Urothelium cell line (cell line): ENCODE measurements at regions not wholly inside any gene's neighbourhood (a gene's known extent, or its start where the extent isn't known, plus 50 kb on each side); places are given as distances from the start of the nearest gene placed in this dataset.
"Not testable (repeated sequence)": the region's sequence is repeated elsewhere in the genome, so short reads cannot be mapped to it uniquely, and the experiment has no call there.

Experiments used
- DNase-seq: peaks from one replicate; pipeline ENCODE4 v3.0.0; 2011; ENCODE audit warnings: low spot score, mixed read lengths
- FAIRE-seq: peaks from 2 replicates; lab custom pipeline; 2011; peaks lifted over from hg19 to GRCh38; lab: Jason Lieb, UNC

GRCh38 chr1:5768014-5768413 is 224.2 kb downstream of the NPHP4 start:
- DNase-seq, result no peak
- FAIRE-seq, result no peak

GRCh38 chr1:5766996-5767395 is 225.2 kb downstream of the NPHP4 start:
- DNase-seq, FAIRE-seq: not testable (repeated sequence)

- no peak for FAIRE-seq
- DNase-seq, result no peak
These were observed 226.0 kb downstream of the NPHP4 start for GRCh38 chr1:5765997-5766913.

- no peak for FAIRE-seq
- no peak for DNase-seq
These were observed 226.7 kb downstream of the NPHP4 start for GRCh38 chr1:5765483-5765882.

GRCh38 chr1:5764959-5765358 is 227.3 kb downstream of the NPHP4 start:
- FAIRE-seq (no peak), DNase-seq (no peak)

GRCh38 chr1:5764464-5764863 is 227.8 kb downstream of the NPHP4 start:
- FAIRE-seq, result no peak
- DNase-seq, result no peak

GRCh38 chr1:5763696-5764370 is 228.4 kb downstream of the NPHP4 start:
- no peak for DNase-seq
- FAIRE-seq, result no peak

GRCh38 chr1:5758859-5759578 is 233.2 kb downstream of the NPHP4 start:
- FAIRE-seq, result no peak
- DNase-seq, result no peak

GRCh38 chr1:5758000-5758858 is 234.0 kb downstream of the NPHP4 start:
- FAIRE-seq (no peak), DNase-seq (no peak)

- FAIRE-seq (no peak), DNase-seq (no peak)
These were observed 234.9 kb downstream of the NPHP4 start for GRCh38 chr1:5757187-5757805.

- FAIRE-seq (no peak), DNase-seq (no peak)
These were observed 235.6 kb downstream of the NPHP4 start for GRCh38 chr1:5756434-5757186.

GRCh38 chr1:5755552-5756125 is 236.6 kb downstream of the NPHP4 start:
- no peak for DNase-seq
- FAIRE-seq, result no peak

- DNase-seq (no peak), FAIRE-seq (no peak)
These were observed 237.2 kb downstream of the NPHP4 start for GRCh38 chr1:5754817-5755551.

- no peak for DNase-seq
- FAIRE-seq, result no peak
These were observed 238.4 kb downstream of the NPHP4 start for GRCh38 chr1:5753549-5754421.

GRCh38 chr1:5752746-5753548 is 239.3 kb downstream of the NPHP4 start:
- FAIRE-seq, result no peak
- DNase-seq, result no peak
